Loucy (cell line): ENCODE measurements at regions not wholly inside any gene's neighbourhood (a gene's known extent, or its start where the extent isn't known, plus 50 kb on each side); places are given as distances from the start of the nearest gene placed in this dataset.

ENCODE experiments used
- H2AFZ ChIP-seq: fragments of 200-600 bp; sonication (generic); 2 replicates; pipeline ENCODE4 v1.6.0; 2016; ENCODE audit warnings: antibody characterized with exemption, mild to moderate bottlenecking, low read length, moderate library complexity
- H3F3A ChIP-seq: fragments of 200-600 bp; 2 replicates; pipeline ENCODE4 v1.6.0; 2016; ENCODE audit warnings: antibody characterized with exemption, low read depth, mild to moderate bottlenecking
- H3K27me3 ChIP-seq: fragments of 200-600 bp; sonication (generic); 2 replicates; pipeline ENCODE4 v1.6.1; 2014; ENCODE audit warnings: low read length, mild to moderate bottlenecking; ENCODE audit not compliant: insufficient read depth, poor library complexity, severe bottlenecking
- H3K36me3 ChIP-seq: fragments of 200-600 bp; sonication (generic); 2 replicates; pipeline ENCODE4 v1.6.1; 2016; ENCODE audit warnings: low read length; ENCODE audit not compliant: insufficient read depth
- H3K4me1 ChIP-seq: fragments of 200-600 bp; sonication (generic); 2 replicates; pipeline ENCODE4 v1.5.1; 2014; ENCODE audit warnings: low read length, mild to moderate bottlenecking; ENCODE audit not compliant: insufficient read depth, poor library complexity, severe bottlenecking
- H3K4me2 ChIP-seq: fragments of 200-600 bp; sonication (generic); 2 replicates; pipeline ENCODE4 v1.6.0; 2014; ENCODE audit warnings: antibody characterized with exemption, low read length, low read depth, mild to moderate bottlenecking; ENCODE audit not compliant: poor library complexity, severe bottlenecking
- H3K4me3 ChIP-seq: fragments of 200-600 bp; sonication (generic); 2 replicates; pipeline ENCODE4 v1.5.1; 2014; ENCODE audit warnings: low read length, mild to moderate bottlenecking, mixed read lengths; ENCODE audit not compliant: poor library complexity, severe bottlenecking
- H3K79me2 ChIP-seq: fragments of 200-600 bp; sonication (generic); 2 replicates; pipeline ENCODE4 v1.6.1; 2014; ENCODE audit warnings: low read length; ENCODE audit not compliant: insufficient read depth
- H3K9ac ChIP-seq: fragments of 200-600 bp; sonication (generic); 2 replicates; pipeline ENCODE4 v1.6.0; 2014; ENCODE audit warnings: mild to moderate bottlenecking, low read depth, low read length, moderate library complexity; ENCODE audit not compliant: poor library complexity, severe bottlenecking
- H3K9me2 ChIP-seq: fragments of 200-600 bp; sonication (generic); replicated peaks from 2 replicates; pipeline ENCODE4 v1.6.1; 2016; ENCODE audit warnings: low read depth, low read length, mixed read lengths
- H3K9me3 ChIP-seq: fragments of 200-600 bp; sonication (generic); 2 replicates; pipeline ENCODE4 v1.6.1; 2014; ENCODE audit warnings: mild to moderate bottlenecking, antibody characterized with exemption, low read length, low read depth; ENCODE audit not compliant: insufficient read depth
- H4K20me1 ChIP-seq: fragments of 200-600 bp; sonication (generic); 2 replicates; pipeline ENCODE4 v1.6.0; 2014; ENCODE audit warnings: antibody characterized with exemption, low read length, mild to moderate bottlenecking; ENCODE audit not compliant: insufficient read depth, poor library complexity, severe bottlenecking
- CTCF ChIP-seq: fragments of 200-600 bp; sonication (generic); conservative IDR thresholded peaks from 2 replicates; pipeline ENCODE4 v1.5.1; 2014; ENCODE audit warnings: mild to moderate bottlenecking, antibody characterized with exemption, low read length
- EZH2phosphoT487 ChIP-seq: fragments of 200-600 bp; IDR thresholded peaks from 2 replicates; pipeline ENCODE4 v1.6.1; 2018; ENCODE audit warnings: antibody characterized with exemption, mild to moderate bottlenecking, moderate library complexity, borderline replicate concordance

- TF ChIP-seq CTCF (no peak), EZH2phosphoT487 (no peak)
- H2AFZ ChIP-seq = no peak overlapping the region
- H3K9ac ChIP-seq = no peak overlapping the region
- H3K79me2 ChIP-seq = no peaks in the 10 kb centered on the region
- H3K4me1 ChIP-seq = no peaks in the 10 kb centered on the region
- H3F3A ChIP-seq = no peaks in the 10 kb centered on the region
- H3K4me2 ChIP-seq = no peak overlapping the region
- no peak overlapping the region for H3K4me3 ChIP-seq
- H3K9me2 ChIP-seq = no peaks in the 10 kb centered on the region
- no peaks in the 10 kb centered on the region for H3K9me3 ChIP-seq
- no peaks in the 10 kb centered on the region for H3K36me3 ChIP-seq
- H3K27me3 ChIP-seq = no peaks in the 10 kb centered on the region
- no peaks in the 10 kb centered on the region for H4K20me1 ChIP-seq
Measured at GRCh38 chr3:118348169-118348557, 686.5 kb downstream of the IGSF11 start.

GRCh38 chr3:118354556-118354955 lies 680.1 kb downstream of the IGSF11 start:
- Histone ChIP-seq H2AFZ (no peak overlapping the region), H3F3A (no peaks in the 10 kb centered on the region), H3K4me3 (no peak overlapping the region), H3K9me2 (no peaks in the 10 kb centered on the region), H3K79me2 (no peaks in the 10 kb centered on the region), H3K4me1 (no peaks in the 10 kb centered on the region), H4K20me1 (no peaks in the 10 kb centered on the region), H3K36me3 (no peaks in the 10 kb centered on the region), H3K9ac (no peak overlapping the region), H3K27me3 (no peaks in the 10 kb centered on the region), H3K9me3 (peaks cover 9% of the 10 kb centered on the region; the same call in 1 of the 2 replicates), H3K4me2 (no peak overlapping the region)
- TF ChIP-seq CTCF = no peak
- no peak for TF ChIP-seq EZH2phosphoT487

GRCh38 chr3:118369892-118370491 lies 664.7 kb downstream of the IGSF11 start:
- no peaks in the 10 kb centered on the region for H3K9me2 ChIP-seq
- H3K79me2 ChIP-seq = no peaks in the 10 kb centered on the region
- H3K4me2 ChIP-seq = no peak overlapping the region
- no peak overlapping the region for H2AFZ ChIP-seq
- H3K4me3 ChIP-seq = no peak overlapping the region
- H3K4me1 ChIP-seq = no peaks in the 10 kb centered on the region
- no peaks in the 10 kb centered on the region for H3K36me3 ChIP-seq
- no peaks in the 10 kb centered on the region for H4K20me1 ChIP-seq
- peaks cover 4% of the 10 kb centered on the region; the same call in 1 of the 2 replicates for H3K9me3 ChIP-seq
- H3F3A ChIP-seq = no peaks in the 10 kb centered on the region
- no peaks in the 10 kb centered on the region for H3K27me3 ChIP-seq
- TF ChIP-seq EZH2phosphoT487 (no peak), CTCF (no peak)
- H3K9ac ChIP-seq = no peak overlapping the region
